B cell (primary cell): ENCODE measurements at regions not wholly inside any gene's neighbourhood (a gene's known extent, or its start where the extent isn't known, plus 50 kb on each side); places are given as distances from the start of the nearest gene placed in this dataset.

Source experiments
- ATAC-seq: fragments of 200-7000 bp; cut with Tn5 transposase; one replicate; pipeline ENCODE4 v1.10.0; 2021; ENCODE audit warnings: low read depth, mild to moderate bottlenecking, moderate number of reproducible peaks, moderate library complexity
- CTCF ChIA-PET: fragments of 350-600 bp; sonication (Branson Sonifier 250); formaldehyde crosslinking; loops from one replicate; lab custom pipeline; 2021; ENCODE audit warnings: antibody characterized with exemption, inconsistent platforms; lab: Charles Lee
- POLR2A ChIA-PET: fragments of 350-600 bp; sonication (Branson Sonifier 250); formaldehyde crosslinking; loops from one replicate; lab custom pipeline; 2021; ENCODE audit warnings: antibody characterized with exemption; lab: Charles Lee
- DNase-seq: peaks from one replicate; pipeline ENCODE4 v3.0.0; 2013
- H2AFZ ChIP-seq: 2 replicates; pipeline ENCODE4 v1.6.1; 2012; ENCODE audit warnings: mild to moderate bottlenecking, low read depth, low read length; ENCODE audit not compliant: insufficient read depth, poor library complexity, severe bottlenecking
- H3K27ac ChIP-seq, 2 donors: 1 replicate in 1 of 2; 2 replicates in 1 of 2; pipeline ENCODE4 v1.5.1; 2012 to 2013; ENCODE audit warnings: low read length in 2 of 2, mild to moderate bottlenecking in 2 of 2, moderate library complexity in 1 of 2
- H3K27me3 ChIP-seq, 4 experiments: fragments of 200-600 bp in 1 of 4; sonication (generic) in 1 of 4; replicated peaks in 1 of 4; 1 replicate in 2 of 4; 2 replicates in 2 of 4; pipeline versions ENCODE4 v1.6.1 to v1.7.0; 2013 to 2016; ENCODE audit warnings: low read length in 3 of 4, mild to moderate bottlenecking in 2 of 4, mixed read lengths in 1 of 4, moderate library complexity in 1 of 4; ENCODE audit not compliant: insufficient read depth in 4 of 4, control insufficient read depth in 3 of 4; ENCODE audit errors: control extremely low read depth in 1 of 4
- H3K36me3 ChIP-seq, 2 experiments: replicated peaks in 1 of 2; 1 replicate in 1 of 2; 2 replicates in 1 of 2; pipeline versions ENCODE4 v1.6.1 to v1.7.1; 2013; ENCODE audit warnings: low read length in 1 of 2; ENCODE audit not compliant: insufficient read depth in 2 of 2, control insufficient read depth in 1 of 2; ENCODE audit errors: control extremely low read depth in 1 of 2, extremely low read depth in 1 of 2
- H3K4me1 ChIP-seq, 2 donors: fragments of 200-600 bp in 1 of 2; sonication (generic) in 1 of 2; 1 replicate in 1 of 2; 2 replicates in 1 of 2; pipeline versions ENCODE4 v1.5.1 to v1.6.1; 2013 to 2017; ENCODE audit warnings: low read length in 2 of 2; ENCODE audit not compliant: control insufficient read depth in 2 of 2, insufficient read depth in 2 of 2
- H3K4me2 ChIP-seq: replicated peaks from 2 replicates; pipeline ENCODE3; 2012; ENCODE audit warnings: mild to moderate bottlenecking, low read depth, low read length; ENCODE audit not compliant: poor library complexity, severe bottlenecking
- H3K4me3 ChIP-seq, 5 experiments: fragments of 200-600 bp in 1 of 5; sonication (generic) in 1 of 5; 1 replicate in 3 of 5; 2 replicates in 2 of 5; pipeline versions ENCODE4 v1.5.1 to v1.7.0; 2011 to 2016; ENCODE audit warnings: low read length in 4 of 5, mild to moderate bottlenecking in 4 of 5, low read depth in 2 of 5, control low read depth in 1 of 5, moderate library complexity in 1 of 5; ENCODE audit not compliant: insufficient read depth in 1 of 5; ENCODE audit errors: control extremely low read depth in 1 of 5, extremely low read depth in 1 of 5
- H3K79me2 ChIP-seq: fragments of 200-600 bp; sonication (generic); one replicate; pipeline ENCODE4 v1.6.0; 2016; ENCODE audit warnings: low read length; ENCODE audit not compliant: control insufficient read depth, insufficient read depth
- H3K9ac ChIP-seq: fragments of 200-600 bp; sonication (generic); 2 replicates; pipeline ENCODE4 v1.6.1; 2017; ENCODE audit warnings: mild to moderate bottlenecking, low read length, moderate library complexity
- H3K9me3 ChIP-seq, 3 donors: one replicate each; pipeline versions ENCODE4 v1.6.1 to v1.7.1; 2013; ENCODE audit warnings: low read length in 2 of 3; ENCODE audit not compliant: control insufficient read depth in 2 of 3, insufficient read depth in 1 of 3; ENCODE audit errors: control extremely low read depth in 1 of 3
- H4K20me1 ChIP-seq: 2 replicates; pipeline ENCODE4 v1.6.0; 2012; ENCODE audit warnings: mild to moderate bottlenecking, low read length; ENCODE audit not compliant: insufficient read depth, control insufficient read depth, poor library complexity, severe bottlenecking
- H3K27ac Mint-ChIP-seq: one replicate; pipeline ENCODE4 v1.8.0; 2021; ENCODE audit warnings: mixed read lengths
- H3K27me3 Mint-ChIP-seq: one replicate; pipeline ENCODE4 v1.8.0; 2021; ENCODE audit warnings: mixed read lengths
- H3K4me1 Mint-ChIP-seq: one replicate; pipeline ENCODE4 v1.8.0; 2021; ENCODE audit warnings: mixed read lengths
- H3K4me3 Mint-ChIP-seq: one replicate; pipeline ENCODE4 v1.8.0; 2021; ENCODE audit warnings: mixed read lengths
- H3K9me3 Mint-ChIP-seq: one replicate; pipeline ENCODE4 v1.8.0; 2022; ENCODE audit warnings: mixed read lengths; ENCODE audit not compliant: insufficient read depth
- EZH2 ChIP-seq: IDR thresholded peaks from 2 replicates; pipeline ENCODE4 v1.6.1; 2012; ENCODE audit warnings: borderline replicate concordance, low read depth, mild to moderate bottlenecking, moderate library complexity, low read length; ENCODE audit not compliant: insufficient read depth, poor library complexity, severe bottlenecking
- WGBS: methylation state at CpG from one replicate; pipeline ENCODE4 v1.1.5; 2013; ENCODE audit warnings: missing lambda C conversion rate; ENCODE audit not compliant: insufficient coverage; 5-methylcytosine and 5-hydroxymethylcytosine counted together
- intact Hi-C: fragments of 100-400 bp; cut with micrococcal nuclease; formaldehyde crosslinking; loops from one replicate; pipeline ENCODE4 v1.10.0; 2022
- TF ChIP-seq, protein P1 (sequence below): fragments of 200-600 bp; IDR thresholded peaks from one replicate; pipeline ENCODE4 v1.8.0; 2022; ENCODE audit warnings: antibody characterized with exemption, mild to moderate bottlenecking

DNA sequence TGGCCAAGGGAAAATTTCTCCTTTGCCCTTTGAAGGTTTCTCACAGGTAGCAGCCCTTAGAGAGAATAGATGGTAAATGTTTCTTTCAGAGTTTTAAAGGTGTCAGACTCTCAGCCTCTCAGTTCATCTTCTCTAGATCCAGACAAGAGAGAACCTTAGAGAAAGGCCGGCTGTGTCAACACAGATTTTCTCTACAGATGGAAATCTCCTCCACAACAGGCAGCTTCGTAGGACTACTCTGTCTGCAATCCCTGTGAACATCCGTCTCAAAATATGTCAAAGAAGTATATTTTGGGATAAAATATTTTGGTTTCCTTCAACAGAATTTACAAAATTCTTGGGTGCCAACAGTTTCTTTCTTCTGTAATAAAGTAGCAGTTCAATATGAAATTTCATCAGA lies 282.1 kb upstream of the POU1F1 start:
- H2AFZ ChIP-seq: no peak overlapping the region
- intact Hi-C loops: no loop called here
- no peak overlapping the region for H3K9ac ChIP-seq
- H3K9me3 ChIP-seq: no peaks in the 10 kb centered on the region
- ATAC-seq (no peak), DNase-seq (no peak)
- WGBS: no CpG with 5 or more reads among the region's 3 CpGs
- CTCF ChIA-PET: no interaction called here
- H3K4me2 ChIP-seq: no peak overlapping the region
- H3K27me3 ChIP-seq: no peaks in the 10 kb centered on the region
- Mint-ChIP-seq H3K9me3 (no peaks in the 10 kb centered on the region), H3K27ac (no peak overlapping the region), H3K4me1 (no peaks in the 10 kb centered on the region), H3K27me3 (no peaks in the 10 kb centered on the region), H3K4me3 (no peak overlapping the region)
- TF ChIP-seq, protein P1, sequence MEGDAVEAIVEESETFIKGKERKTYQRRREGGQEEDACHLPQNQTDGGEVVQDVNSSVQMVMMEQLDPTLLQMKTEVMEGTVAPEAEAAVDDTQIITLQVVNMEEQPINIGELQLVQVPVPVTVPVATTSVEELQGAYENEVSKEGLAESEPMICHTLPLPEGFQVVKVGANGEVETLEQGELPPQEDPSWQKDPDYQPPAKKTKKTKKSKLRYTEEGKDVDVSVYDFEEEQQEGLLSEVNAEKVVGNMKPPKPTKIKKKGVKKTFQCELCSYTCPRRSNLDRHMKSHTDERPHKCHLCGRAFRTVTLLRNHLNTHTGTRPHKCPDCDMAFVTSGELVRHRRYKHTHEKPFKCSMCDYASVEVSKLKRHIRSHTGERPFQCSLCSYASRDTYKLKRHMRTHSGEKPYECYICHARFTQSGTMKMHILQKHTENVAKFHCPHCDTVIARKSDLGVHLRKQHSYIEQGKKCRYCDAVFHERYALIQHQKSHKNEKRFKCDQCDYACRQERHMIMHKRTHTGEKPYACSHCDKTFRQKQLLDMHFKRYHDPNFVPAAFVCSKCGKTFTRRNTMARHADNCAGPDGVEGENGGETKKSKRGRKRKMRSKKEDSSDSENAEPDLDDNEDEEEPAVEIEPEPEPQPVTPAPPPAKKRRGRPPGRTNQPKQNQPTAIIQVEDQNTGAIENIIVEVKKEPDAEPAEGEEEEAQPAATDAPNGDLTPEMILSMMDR: no peak
- TF ChIP-seq EZH2: no peak
- H3K79me2 ChIP-seq: no peaks in the 10 kb centered on the region
- no peaks in the 10 kb centered on the region for H3K4me1 ChIP-seq
- H4K20me1 ChIP-seq: no peaks in the 10 kb centered on the region
- POLR2A ChIA-PET: no interaction called here
- H3K4me3 ChIP-seq: no peak overlapping the region
- no peak overlapping the region for H3K27ac ChIP-seq
- no peaks in the 10 kb centered on the region for H3K36me3 ChIP-seq

DNA sequence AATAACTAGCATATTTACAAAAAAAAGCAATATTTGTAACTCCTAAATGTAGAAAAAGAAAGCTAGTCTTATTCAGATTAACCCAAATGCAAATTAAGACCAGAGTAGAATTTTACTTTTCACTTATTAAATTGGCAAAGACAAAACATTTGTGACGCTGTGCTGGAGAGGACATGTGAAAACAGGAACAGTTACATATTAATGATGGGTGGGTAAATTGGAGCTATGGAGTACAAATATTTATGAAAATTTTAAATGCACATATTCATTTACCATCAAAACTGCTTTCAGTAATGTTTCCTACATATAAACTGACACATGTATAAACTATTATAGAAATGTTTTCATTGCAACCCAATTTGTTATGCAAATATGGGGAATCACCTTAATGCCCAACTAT lies 278.9 kb upstream of the POU1F1 start:
- H3K79me2 ChIP-seq: no peaks in the 10 kb centered on the region
- intact Hi-C loops: no loop called here
- H3K9ac ChIP-seq: no peak overlapping the region
- H3K4me2 ChIP-seq: no peak overlapping the region
- no peak overlapping the region for H3K27ac ChIP-seq
- ChIA-PET POLR2A (no interaction called here), CTCF (no interaction called here)
- H2AFZ ChIP-seq: no peak overlapping the region
- Mint-ChIP-seq H3K9me3 (no peaks in the 10 kb centered on the region), H3K27me3 (peaks cover 4% of the 10 kb centered on the region), H3K27ac (no peak overlapping the region), H3K4me1 (no peaks in the 10 kb centered on the region), H3K4me3 (no peak overlapping the region)
- no peaks in the 10 kb centered on the region for H3K4me1 ChIP-seq
- TF ChIP-seq, protein P1: no peak
- TF ChIP-seq EZH2: no peak
- no peaks in the 10 kb centered on the region for H3K9me3 ChIP-seq
- no peak overlapping the region for H3K4me3 ChIP-seq
- no peaks in the 10 kb centered on the region for H3K27me3 ChIP-seq
- ATAC-seq: no peak
- DNase-seq: no peak
- no CpG with 5 or more reads among the region's 1 CpG for WGBS
- H4K20me1 ChIP-seq: no peaks in the 10 kb centered on the region
- H3K36me3 ChIP-seq: no peaks in the 10 kb centered on the region
